Frontal cortex (tissue), 3 donors: ENCODE measurements at regions not wholly inside any gene's neighbourhood (a gene's known extent, or its start where the extent isn't known, plus 50 kb on each side); places are given as distances from the start of the nearest gene placed in this dataset.
"Not testable (repeated sequence)": the region's sequence is repeated elsewhere in the genome, so short reads cannot be mapped to it uniquely, and the experiment has no call there.

Source experiments
- DNase-seq, 2 donors: peaks; one replicate each; pipeline ENCODE4 v3.0.0; 2012; ENCODE audit warnings: low spot score in 2 of 2
- FAIRE-seq: peaks from 2 replicates; lab custom pipeline; 2012; peaks lifted over from hg19 to GRCh38; lab: Jason Lieb, UNC
- donor health status: control.
- donor health status: control.
- donor health status: control.

DNA sequence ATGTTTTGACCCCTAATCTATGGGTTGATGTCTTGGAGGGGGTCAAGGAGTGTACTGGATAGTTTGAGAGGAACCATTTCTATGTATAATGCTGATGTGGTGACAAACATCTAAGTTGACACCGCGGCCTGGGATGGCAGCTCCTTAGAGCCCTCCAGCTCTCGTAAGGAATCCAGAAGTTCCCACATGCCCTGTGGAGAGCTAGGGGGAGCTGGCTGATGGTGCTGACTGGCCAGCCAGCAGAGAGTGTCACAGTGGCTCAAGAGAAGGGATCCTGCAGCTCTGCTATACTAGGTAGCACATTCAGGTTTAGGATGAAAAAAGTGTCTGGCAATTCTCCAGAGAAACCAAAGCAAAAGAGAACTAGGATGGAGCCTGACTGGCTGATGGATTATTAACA lies 842.2 kb upstream of the VRK2 start:
- no peak for FAIRE-seq
- DNase-seq: no peak

DNA sequence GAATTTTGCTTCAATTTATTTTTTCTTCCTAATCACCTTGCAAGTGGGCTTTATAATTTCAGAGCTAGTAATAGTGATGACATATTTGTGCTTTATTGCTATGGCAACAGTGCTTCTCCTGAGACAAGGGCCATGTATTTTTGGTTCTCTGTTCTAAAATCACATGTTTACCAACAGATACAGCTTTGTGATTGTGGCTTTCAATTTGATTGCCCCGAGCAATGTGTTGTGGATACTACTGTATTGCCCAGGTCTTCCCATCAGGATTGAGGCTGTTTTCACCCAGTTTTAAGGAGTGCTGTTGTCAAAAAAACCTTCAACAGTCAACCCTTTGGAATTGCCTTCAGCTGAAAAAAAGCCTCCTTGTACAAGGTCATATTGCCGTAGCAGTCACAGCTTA lies 841.4 kb upstream of the VRK2 start:
- DNase-seq (no peak), FAIRE-seq (no peak)

DNA sequence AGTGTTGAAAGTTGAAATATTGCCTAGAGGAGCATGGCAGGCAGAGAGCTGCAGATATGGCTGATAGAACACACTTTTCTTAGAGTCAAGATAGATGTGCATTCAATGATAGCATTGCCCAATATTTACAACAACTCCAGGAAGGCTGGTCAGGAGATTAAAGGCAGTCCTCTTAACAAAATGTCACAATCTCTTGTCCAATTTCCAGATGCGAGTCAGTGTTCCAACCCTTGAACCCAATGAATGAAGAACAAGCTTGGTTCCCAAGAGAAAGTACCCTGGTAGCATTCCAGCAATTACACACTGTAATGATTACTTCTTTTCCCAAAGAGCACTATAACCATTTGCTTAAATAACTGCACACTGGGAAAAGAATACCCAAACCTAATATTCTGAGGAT lies 839.4 kb upstream of the VRK2 start:
- FAIRE-seq: no peak
- DNase-seq: no peak

DNA sequence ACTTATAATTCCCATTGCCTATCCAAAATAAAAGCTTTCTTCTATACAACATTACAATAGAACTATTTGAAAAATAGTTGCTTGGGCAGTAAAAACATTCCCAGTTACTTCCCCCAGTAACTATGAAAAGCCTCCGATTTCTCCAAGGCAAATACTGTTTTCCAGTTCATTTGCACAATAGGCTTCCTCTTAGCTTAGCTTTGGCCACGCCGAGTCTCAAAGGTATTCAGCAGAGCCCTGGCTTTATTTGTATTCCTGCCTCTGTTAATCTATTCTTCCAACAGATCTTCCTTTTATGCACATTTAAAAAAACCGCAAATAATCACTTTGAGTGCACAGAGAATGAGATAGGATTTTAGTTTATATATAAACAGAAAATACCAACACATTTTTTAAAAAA lies 836.8 kb upstream of the VRK2 start:
- FAIRE-seq (no peak), DNase-seq (no peak)

DNA sequence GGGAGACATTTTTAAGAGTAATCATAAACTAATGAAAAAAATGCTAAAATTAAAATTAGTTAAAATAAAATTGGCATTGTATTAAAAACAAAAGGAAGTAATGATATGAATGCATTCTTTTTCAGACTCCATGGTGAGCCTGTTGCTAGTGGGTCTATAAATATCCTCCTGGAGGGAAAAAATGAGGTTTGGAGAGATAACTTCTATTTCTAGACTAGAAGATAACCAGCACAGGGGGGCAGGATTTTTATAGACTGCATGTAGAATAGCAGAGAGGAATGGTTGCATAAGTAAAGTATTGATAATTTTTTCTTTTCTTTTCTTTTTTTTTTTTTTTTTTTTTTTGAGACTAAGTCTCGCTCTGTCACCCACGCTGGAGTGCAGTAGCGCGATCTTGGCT lies 835.8 kb upstream of the VRK2 start:
- no peak for FAIRE-seq
- DNase-seq: no peak

DNA sequence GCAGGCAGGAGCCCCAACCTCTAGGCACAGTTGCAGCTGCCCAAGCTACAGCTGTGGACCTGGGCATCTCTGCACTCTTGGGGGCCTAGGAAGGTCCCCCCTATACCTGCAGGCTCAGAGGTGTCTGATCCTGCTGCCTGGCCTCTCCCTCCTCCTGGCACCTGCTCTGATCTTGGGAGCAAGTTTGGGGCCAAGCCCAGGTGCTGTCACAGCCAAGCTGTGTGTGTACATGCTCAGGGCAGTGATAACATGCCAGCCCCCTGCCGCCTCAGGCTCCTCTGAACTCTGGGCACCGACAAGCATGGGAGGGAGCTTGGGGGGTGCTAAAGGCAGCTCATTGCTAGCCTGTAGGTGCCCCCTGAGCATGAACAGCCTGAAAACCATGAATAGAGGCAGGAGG lies 829.6 kb upstream of the VRK2 start:
- DNase-seq (no peak), FAIRE-seq (no peak)

DNA sequence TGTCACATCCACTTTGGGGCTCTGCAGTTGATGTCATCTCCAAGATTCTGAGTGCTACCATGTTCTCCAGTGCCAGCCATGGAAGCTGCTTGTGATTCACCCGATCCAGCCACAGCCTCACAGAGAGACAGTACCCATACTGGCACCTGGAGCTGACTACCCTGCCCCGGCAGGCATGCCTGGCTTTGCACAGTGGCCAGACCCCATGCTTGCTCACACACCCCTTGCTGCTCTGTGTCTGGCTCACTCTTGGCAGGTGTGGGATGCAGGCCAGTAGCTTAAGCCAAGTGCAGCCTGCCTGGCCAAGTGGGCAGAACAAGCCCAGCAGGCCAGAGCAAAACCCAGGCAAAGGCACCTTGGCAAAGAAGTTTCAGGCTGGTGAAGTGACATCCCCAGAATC lies 828.4 kb upstream of the VRK2 start:
- DNase-seq (no peak), FAIRE-seq (no peak)

DNA sequence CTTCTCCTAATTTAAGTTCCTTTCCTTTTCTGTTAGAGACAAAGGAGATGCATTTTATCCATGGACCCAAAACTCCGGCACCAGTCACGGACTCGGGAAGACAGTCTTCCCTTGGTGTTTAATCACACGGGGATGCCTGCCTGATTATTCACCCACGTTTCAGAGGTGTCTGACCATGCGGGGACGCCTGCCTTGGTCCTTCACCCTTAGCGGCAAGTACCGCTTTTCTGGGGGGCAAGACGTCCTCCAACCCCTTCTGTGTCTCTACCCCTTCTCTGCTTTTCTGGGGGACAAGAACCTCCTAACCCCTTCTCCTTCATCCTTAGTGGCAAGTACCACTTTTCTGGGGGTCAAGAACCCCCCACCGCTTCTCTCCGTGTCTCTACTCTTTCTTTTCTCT lies 816.9 kb upstream of the VRK2 start:
- DNase-seq, FAIRE-seq: not testable (repeated sequence)

DNA sequence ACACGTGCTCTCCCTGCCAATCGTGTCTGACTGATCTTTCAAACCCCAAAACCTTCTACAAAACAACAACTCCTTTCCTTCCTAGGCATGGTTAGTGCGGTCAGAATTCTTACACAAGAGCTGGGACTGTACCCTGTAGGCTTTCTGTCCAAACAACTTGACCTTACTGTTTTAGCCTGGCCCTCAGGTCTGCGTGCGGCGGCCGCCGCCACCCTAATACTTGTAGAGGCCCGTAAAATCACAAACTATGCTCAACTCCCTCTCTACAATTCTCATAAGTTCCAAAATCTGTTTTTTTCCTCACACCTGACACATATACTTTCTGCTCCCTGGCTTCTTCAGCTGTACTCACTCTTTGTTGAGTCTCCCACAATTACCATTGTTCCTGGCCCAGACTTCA lies 814.3 kb upstream of the VRK2 start:
- not testable (repeated sequence) for DNase-seq, FAIRE-seq

DNA sequence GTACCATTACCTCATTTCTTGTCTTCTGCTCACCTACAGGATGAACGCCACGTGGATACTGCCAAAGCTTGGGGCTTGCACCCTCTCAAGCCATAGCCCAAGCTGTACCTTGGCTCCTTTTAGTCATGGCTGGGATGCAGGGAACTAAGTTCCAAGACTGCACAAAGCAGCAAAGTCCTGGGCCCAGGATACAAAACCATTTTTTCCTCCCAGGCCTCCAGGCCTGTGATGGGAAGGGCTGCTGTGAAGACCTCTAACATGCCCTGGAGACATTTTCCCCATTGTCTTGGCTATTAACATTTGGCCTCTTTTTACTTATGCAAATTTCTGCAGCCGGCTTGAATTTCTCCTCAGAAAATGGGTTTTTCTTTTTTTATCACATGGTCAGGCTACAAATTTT lies 795.1 kb upstream of the VRK2 start:
- DNase-seq, FAIRE-seq: not testable (repeated sequence)

DNA sequence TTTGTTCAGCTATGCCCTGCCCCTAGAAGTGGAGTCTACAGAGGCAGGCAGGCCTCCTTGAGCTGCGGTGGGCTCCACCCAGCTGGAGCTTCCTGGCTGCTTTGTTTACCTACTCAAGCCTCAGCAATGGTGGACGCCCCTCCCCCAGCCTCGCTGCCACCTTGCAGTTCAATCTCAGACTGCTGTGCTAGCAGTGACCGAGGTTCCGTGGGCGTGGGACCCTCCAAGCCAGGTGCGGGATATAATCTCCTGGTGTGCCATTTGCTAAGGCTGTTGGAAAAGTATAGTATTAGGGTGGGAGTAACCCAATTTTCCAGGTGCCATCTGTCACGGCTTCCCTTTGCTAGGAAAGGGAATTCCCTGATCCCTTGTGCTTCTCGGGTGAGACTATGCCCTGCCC lies 770.2 kb upstream of the VRK2 start:
- DNase-seq, FAIRE-seq: not testable (repeated sequence)

DNA sequence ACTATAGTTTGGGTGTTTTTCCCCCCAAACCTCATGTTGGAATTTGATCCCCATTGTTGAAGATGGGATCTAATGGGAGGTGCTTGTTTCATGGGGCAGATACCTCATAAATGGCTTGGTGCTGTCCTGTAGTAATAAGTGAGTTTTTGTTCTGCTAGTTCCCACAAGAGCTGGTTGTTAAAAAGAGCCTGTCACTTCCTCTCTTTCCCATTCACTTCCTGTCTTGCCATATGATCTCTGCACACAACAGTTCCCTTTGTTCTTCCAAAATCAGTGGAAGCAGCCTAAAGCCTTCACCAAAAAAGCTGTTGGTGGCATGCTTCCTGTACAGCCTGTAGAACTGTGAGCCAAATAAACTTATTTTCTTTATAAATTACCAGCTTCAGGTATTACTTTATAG lies 768.2 kb upstream of the VRK2 start:
- FAIRE-seq (no peak), DNase-seq (no peak)

DNA sequence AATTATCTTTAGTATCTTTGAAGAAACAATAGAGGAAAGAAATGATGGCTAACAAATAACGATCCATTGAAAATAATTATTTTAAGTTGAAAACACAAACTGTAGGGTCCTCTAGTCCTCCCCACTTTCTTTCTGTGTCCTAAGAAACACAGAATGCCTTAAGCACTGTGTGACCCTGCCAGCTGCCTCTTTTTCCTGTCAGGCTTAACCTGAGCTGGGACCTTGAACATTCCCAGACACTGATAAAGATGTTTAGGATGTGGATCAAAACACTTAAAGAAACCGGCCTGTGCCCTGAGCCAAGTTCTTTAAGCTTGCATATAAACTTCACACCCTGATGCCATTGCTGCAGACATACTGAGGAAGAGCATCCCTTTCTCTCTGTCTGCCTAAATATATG lies 755.4 kb upstream of the VRK2 start:
- DNase-seq: no peak

DNA sequence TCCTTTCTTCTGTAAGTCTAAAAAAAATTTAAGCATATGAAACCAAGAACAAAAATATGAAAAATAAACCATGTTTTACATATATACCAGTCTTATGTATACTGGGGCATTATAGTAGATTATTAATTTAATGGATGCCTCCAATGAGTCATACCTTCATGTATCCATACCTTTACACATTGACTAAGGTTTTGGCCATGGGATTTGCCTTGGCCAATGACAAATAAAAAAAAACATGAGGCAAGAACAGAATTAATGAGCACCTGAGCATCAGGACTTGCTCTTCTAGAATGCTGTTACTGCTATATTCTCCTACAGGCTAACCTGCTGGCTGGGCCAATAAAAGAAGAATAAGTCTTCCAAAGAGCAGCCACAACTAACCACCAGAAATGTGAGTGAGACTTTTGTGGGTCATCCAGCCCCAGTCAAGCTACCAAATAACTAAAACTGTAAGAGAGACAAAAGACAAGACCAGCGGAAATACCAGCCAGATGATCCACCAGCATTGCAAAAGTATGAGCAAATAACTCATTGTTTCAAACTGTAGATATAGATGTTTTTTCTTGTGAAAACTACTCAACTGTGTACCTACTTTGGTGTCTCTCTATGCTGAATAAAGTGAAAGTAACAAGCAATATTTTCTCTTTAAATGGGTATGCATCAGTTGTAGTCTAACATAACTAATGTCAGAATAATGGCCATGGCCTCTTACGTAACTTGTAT lies 749.6 kb upstream of the VRK2 start:
- DNase-seq (no peak), FAIRE-seq (no peak)

More for the DNA sequence above, 755.4 kb upstream of the VRK2 start:
- FAIRE-seq: no peak

DNA sequence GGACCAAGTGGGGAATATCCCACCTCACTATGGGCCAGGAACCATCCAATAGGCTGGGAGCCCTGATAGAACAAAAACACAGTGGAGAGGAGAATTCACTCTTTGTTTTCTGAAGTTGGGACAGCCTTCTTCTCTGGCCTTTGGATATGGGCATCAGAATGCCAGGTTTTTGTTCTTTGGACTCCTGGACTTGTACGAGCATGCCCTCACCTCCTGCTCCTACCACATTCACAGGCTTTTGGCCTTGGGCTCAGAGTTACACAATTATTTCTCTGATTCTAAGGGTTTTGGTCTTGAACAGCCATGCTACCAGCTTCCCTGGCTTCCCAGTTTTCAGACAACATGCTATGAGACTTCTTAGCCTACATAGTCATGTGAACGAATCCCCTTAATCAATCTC lies 732.9 kb upstream of the VRK2 start:
- DNase-seq: no peak

DNA sequence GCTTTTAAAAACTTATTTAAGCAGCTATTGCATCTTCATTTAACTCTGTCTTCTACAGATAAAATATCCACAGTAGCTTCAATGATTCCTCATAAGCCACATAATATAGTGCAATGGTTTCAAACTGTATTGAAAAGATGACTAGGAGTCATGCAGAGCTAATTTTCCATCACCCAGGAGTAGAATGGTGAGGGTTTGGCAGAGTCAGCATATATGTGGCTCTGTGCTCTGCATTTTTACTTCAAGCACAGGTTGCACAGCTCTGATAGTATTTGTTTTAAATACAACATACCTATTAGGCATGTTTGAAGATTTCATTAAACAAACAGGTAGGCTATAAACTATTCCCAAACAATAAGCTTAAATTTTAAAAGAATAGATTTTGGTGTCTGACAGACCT lies 731.9 kb upstream of the VRK2 start:
- FAIRE-seq (no peak), DNase-seq (no peak)

More for the DNA sequence above, 732.9 kb upstream of the VRK2 start:
- FAIRE-seq: no peak

DNA sequence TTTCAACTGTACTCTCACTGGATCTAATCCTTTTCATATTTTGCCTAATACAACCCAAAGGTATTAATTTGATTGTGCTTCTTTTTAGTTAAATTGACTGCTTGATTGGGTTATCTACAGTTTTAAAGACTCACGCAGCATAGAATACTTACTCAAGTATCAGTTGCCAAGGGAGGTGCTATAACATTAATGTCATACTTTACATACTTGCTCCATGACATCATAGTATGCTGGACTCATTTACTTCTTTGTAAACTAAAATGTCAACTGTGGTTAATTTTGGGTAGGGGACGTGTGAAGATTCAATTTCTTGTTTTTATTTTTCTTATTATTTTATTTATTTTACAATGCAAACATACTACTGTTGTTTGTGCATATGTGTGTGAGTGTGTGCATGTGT lies 716.2 kb upstream of the VRK2 start:
- DNase-seq: no peak
- FAIRE-seq: no peak

DNA sequence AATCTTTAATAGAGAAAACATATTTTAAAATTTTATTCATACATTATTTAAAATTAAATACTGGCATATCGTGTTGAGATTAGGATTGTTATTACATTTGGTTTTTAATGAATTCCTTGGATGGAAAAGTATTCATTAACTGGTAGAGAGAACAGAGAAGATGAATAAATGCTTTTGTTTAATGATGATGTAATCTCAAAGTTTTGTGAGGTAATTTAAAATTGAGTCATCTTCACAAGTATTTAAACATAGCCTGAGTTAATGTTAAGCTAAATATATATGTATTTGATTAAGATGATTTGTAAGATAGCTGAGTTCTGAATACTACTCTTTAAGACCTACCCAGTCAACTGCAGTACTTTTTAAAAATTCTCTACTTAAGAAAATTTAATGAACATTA lies 713.4 kb upstream of the VRK2 start:
- FAIRE-seq (no peak), DNase-seq (no peak)

DNA sequence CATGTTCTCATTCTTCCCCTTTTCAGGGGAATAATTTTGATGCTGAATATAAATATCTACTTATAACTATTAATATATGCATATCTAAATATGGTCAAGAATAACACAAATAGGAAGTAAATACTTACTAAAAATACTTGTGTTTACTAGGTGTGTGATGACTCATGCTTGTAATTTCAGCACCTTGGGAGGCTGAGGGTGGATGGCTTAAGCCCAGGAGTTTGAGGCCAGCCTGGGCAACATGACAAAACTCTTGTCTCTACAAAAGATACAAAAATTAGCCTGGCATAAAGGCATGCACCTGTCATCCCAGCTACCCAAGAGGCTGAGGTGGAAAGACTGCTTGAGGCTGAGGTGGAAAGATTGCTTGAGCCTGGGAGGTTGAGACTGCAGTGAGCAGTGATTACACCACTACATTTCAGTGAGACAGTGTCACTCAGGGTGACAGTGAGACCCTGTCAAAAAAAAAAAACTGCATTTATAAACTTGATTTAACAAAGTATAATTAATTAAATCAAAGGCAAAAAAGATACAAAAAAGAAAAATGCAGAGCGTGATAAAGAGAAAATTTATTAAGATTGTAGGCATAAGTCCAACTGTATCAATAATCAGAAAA lies 703.1 kb upstream of the VRK2 start:
- DNase-seq (no peak), FAIRE-seq (no peak)

DNA sequence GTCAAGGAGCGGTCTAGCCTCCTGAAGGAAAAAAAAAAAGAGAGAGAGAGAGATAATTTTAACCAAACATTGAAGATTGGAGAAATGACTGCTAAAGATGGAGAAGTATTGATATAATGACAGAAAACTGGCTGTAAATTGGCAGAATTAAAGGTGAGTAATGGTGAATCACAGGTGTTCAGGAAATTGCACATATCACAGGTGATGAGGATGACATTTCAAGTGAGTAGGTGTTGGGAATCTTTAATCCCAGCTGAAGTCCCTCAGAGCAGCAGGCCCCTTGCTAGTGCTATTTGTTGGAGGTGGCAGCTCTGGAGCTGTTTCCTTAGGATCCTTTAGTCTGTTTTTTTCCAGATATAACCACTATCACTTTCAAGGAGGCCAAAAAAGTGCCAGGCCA lies 678.4 kb upstream of the VRK2 start:
- DNase-seq (no peak), FAIRE-seq (no peak)

DNA sequence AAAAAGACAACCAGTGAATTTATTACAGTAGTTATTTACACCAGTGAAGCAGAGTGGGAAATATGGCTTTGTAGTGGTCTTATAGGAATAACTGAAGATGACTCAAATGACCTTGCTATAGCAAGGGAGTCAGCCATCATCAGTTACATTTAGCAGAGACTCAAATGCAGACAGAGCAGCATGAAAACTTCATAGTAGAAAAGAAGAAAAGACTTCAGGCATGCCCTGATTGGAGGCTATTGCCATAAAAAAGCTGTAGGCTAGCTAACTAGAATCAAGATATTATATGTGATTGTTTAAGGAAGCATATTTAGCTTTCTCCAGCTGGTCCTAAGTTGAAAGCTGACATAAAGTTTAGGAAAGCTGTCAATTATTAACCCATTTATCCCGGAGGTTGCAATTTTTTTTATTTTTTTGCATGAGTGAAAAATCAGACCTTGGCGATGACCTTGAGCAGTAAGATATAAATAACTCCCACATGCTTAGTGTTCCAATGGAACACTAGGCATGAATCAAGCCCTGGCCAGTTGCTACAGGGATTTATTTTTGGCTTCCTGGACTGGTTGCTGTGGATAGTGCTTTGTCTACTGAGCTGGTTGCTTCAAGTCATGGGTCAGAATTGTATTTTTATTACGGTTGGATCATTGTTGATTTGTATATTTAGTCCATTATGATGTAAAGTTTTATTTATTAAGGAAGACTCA lies 675.6 kb upstream of the VRK2 start:
- FAIRE-seq (no peak), DNase-seq (no peak)
